CD4-positive, alpha-beta T cell treated with Interleukin-17A for 1 hour (primary cell): ENCODE measurements at regions not wholly inside any gene's neighbourhood (a gene's known extent, or its start where the extent isn't known, plus 50 kb on each side); places are given as distances from the start of the nearest gene placed in this dataset.
"Not testable (repeated sequence)": the region's sequence is repeated elsewhere in the genome, so short reads cannot be mapped to it uniquely, and the experiment has no call there.

Experiments
- DNase-seq: peaks from one replicate; pipeline ENCODE4 v3.0.0-alpha.2; 2020

- no peak for DNase-seq
Observed at GRCh38 chr17:65301184-65301583, 164.0 kb downstream of the RGS9 start.

GRCh38 chr17:65297916-65298315 is 160.7 kb downstream of the RGS9 start:
- DNase-seq, result no peak

GRCh38 chr17:65297384-65297783 is 160.2 kb downstream of the RGS9 start:
- DNase-seq, result no peak

DNA sequence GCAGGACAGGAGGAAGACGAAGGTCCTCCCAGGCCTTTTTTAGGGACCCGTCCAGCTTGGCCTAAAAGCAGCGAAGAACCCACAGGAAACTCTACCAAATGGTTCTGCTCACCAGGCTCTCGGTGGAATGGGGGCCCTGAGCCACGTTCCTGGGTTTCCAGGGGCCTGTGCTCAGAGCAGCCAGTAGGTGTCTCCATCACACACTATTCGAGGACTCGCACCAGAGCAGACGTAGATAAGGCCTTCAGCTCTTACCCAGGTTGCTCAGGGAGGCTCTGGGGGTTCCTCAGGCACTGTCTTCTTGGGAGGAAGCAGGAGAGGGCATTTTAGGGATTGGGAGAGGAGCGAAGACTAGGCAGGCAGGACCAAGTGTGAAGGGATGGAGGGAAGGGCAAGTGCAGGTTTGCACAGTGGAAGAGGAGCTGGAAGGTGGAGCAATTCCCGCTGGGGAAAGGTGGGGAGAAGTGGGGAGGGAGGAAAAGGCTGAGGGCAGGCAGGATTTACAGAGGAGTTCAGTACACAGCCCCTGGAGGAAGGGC is 157.1 kb downstream of the RGS9 start:
- DNase-seq, result peak; percentile 62

GRCh38 chr17:65293584-65294180 is 156.5 kb downstream of the RGS9 start:
- no peak for DNase-seq

- DNase-seq, result no peak
Observed at GRCh38 chr17:65292430-65292829, 155.3 kb downstream of the RGS9 start.

DNA sequence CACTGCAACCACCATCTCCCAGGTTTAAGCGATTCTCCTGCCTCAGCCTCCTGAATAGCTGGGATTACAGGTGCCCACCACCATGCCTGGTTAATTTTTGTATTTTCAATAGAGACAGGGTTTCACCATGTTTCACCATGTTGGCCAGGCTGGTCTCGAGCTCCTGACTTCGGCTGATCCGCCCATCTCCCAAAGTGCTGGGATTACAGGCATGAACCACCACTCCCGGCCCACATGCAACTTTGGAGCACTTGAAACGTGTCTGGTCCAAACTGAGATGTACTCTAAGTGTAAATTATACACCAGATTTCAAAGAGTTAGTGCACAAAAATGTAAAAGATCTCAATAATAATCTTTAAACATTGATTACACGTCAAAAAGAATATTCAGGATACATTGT is 154.1 kb downstream of the RGS9 start:
- not testable (repeated sequence) for DNase-seq

- DNase-seq, result no peak
Observed at GRCh38 chr17:65290616-65291015, 153.4 kb downstream of the RGS9 start.

DNA sequence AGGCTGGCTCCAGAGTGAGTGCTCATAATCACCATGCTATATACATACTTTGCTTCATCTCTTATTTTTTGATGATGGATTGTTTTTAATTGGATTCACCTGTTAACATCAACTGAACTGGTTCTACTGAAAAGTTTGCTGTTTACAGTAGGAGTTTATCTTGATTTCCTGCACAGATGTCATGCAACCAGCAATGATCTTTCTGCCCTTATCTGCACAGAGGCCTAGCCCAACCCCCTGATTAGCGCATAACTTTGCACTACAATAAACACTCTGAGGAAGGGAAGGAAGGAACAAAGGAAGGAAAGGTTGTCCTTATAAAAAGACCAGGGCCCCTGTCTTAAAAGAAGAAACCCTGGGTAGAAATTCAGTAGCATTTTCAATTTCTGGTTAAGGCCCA is 152.9 kb downstream of the RGS9 start:
- DNase-seq, result no peak

DNA sequence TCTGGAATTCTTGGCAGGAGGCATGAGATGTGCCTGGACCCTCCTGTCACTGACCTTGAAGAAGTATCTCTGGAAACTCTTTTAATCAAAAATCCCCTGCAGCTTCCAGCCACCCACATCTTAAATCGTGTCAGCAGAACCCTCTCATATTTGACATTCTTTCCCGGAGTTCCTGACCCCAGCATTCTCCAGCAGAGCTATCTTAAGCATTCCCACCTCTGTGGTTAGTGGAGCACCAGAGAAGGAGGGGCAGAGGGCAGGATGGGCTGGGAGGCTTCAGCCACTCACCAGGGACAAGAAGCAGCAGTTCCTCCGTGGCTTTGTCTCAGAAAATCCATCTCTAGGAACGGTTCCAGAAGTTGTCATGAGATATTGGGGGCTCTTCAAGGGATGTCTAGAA is 149.9 kb downstream of the RGS9 start:
- DNase-seq, result no peak

- DNase-seq, result no peak
Observed at GRCh38 chr17:65283704-65284103, 146.5 kb downstream of the RGS9 start.

GRCh38 chr17:65279456-65279855 is 142.3 kb downstream of the RGS9 start:
- DNase-seq, result no peak

DNA sequence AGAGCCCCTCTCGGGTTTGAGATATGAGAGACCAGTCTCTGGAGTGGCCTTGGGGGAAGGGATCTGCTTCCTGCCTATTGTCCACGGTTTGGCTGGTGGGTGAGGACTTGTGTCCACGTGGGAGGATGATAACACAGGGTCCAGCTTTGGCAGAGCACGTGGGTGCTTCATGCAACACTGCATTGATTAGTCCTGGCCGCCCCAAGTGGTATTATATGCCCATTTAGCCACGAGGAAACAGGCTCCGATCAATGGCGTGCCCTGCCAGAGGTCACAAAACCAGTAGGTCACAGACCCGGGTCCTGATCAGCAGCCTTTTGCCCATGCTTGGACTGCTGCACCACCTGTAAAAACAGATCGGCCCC is 141.6 kb downstream of the RGS9 start:
- no peak for DNase-seq

DNA sequence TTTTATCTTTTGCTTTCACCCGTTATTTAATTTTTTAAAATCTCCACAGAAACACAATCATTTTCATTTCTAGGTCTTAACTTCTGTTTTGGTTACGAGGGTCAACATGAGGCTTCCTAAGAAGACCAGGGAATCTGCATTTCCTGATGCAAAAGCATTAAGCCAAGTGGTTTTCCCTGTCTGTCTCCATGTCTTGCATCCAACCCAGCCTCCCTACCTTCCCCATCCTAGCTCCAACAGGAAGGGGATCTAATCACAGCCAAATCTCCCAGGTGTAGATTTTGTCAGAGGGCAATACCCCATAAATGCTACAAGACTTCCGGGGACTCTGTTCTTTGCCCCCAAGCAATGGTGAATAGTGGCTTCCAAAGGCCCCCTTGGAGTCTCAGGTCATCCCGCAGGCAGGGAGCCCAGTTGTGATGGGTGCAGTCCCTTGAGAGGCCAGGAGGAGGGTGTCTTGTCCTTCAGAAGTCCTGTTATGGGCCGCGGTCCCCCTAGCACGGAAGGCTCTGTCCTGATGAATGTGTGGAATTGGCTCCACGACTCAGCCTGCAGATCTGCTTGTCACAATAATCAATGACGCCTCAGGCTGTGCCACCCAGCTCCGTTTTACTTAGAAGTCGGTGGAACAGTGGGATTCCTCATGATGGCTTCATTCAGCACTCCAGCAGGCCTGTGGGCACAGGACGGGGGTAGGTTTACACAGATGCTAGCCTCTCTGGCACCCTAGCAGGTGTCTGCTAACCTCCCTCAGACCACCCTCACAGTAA is 141.1 kb downstream of the RGS9 start:
- no peak for DNase-seq

DNA sequence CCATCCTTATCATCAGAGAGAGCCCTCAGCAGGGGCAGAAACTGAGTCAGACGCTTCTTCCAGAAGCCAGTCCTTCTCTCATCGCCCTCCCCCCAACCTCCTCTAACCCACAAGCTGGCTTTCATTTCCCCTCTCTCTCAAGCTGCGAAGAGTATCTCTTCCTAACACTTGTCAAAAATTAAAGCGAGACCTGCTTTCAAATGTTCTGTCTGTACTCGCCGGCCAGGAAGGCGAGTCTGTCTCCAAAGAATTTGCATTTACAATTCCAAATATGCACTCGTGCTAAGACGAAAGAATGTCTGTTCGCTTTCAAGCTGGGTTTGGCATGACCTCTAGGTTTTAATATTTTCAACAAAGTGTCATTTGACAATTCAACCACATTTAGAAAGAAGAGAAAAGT is 140.4 kb downstream of the RGS9 start:
- DNase-seq, result no peak
